ENCODE measurements at regions not wholly inside any gene's neighbourhood (a gene's known extent, or its start where the extent isn't known, plus 50 kb on each side); places are given as distances from the start of the nearest gene placed in this dataset.

DNA sequence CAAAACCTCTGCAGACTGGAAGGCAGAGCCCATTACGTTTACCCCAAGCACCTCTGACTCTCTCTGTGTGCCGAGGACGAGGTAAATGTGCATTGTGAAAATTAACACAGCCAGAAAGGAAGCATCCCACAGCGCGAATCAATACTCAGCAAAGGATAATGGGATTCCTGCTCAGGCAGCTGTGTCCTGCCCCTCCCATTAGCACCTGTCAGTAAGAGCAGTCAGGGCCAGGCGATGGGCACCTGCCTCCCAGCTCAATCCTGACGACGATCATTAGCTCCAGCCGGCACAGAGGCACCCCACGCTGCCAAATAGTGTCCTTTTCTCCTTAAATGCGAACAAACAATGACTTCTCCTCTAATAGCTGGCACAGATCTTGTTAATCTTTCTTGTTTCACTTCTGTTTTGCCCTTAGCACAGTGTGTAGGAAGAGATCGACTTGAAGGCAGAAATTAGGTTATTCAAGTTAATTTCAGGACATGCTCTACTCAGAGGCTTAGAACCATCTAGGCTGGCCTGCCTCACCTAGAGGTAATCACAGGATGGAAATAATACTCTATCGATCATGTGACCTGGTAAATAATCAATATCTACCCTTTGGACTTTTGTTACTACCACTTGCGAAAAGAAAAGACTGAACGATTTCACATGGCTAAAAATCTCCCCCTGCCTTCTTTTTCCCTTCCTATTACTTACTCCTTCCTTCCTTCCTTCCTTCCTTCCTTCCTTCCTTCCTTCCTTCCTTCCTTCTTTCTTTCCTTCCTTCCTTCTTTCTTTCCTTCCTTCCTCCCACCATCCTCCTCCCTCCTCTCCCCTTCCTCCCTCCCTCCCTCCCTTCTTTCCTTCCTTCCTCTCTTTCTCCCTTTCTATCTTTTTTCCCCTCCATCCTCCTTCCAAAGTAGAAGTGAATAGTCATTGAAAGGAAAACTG lies 487.9 kb upstream of the ID2 start:
- DNase-seq: no peak

DNA sequence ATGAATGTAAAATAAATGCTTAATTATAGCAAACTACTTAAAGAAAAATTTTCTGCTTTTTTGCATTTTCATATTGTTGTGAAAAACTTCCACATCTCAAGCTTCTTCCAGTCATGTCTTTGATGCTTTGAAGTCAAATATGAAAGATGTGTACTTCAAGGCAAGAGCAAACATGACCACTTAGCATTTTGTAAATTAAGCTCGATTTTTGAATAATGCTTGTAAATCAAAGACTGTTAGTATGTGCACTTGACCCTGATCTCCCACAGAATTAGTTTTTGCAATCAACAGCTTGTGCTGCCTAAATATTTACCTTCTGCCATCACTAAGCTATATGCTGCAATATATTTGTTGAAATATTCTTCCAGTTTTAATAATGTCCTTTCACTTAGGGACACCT lies 486.1 kb upstream of the ID2 start:
- no peak for DNase-seq

DNA sequence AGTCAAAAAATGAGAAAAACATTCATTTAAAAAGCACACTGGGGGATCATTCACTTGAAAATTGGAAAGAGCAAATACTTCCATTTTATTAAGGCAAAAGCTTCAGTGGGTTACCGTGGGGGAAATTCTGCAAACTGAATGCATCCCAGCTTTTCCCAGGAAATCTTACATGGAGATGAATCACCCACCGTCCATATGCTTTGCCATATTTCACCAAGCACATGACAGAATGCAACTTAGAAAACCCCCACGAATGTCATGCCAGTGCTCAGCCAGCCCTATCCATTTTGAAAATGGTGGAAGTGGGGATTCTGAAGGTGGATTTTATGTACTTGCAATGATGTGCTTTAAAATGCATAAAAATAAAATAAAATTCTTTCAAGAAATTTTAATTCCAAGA lies 485.5 kb upstream of the ID2 start:
- DNase-seq: no peak

DNA sequence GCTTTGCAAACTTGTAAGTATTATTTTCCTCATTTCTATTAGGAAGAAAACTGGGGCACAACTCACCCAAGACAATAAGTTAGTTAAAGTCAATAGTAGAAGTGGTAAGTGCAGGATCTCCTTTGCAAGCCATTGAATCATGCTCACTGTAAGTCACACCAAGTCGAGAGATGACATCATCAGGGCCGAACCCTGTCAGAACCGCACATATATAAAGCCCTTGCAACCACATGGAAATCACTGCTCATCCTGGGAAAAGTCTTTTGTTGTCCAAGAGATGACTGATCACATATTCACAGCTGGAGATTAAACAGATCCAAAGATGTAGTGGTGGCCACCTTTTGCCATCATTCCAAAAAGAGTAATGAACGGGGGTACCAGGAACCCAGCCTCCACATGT lies 484.8 kb upstream of the ID2 start:
- DNase-seq: no peak

DNA sequence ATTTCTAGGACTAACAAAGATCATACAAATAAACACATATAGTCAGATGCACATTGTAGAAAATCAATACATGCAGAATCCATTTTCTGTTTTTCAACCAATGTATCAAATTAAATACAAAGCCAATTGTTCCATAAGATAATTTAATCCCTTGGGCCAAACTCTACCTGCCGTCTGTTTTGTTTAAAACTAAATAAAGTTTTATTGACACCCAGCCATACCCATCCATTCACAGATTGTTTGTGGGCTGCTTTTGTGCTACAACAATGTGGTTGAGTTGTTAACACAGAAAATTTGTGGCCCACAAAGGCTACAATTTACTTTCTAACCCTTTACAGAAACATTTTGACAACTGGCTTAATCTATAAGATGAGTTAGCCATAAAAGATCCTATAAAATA lies 484.0 kb upstream of the ID2 start:
- no peak for DNase-seq

DNA sequence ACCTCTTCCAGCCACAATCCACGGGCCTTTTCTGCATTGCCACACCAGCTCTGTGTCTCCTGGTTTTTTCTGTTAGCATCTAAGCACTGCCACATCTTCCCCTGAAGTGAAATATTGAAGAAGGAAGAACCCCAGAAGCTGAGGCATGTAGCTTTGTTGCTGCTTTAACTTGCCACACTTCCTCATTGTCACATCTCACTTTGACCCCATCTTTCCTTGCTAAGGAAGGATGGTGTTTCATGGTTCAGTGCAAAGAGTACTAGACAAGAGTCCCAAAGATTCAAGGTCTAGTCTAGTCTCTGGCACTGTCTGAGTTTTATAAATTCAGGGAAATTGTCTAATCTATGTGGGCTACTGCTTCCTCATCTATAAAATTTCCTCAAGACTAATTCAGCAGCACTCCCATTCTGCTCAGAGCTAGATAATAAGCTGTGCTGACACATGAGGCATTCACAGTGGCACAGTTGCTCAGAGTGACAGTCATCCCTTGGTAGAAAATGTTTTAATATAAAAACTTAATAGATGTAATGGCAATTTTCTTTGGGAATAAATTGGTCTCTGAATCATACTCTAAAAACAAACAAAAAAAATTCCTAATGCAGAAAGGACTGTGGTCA lies 483.0 kb upstream of the ID2 start:
- DNase-seq: no peak

DNA sequence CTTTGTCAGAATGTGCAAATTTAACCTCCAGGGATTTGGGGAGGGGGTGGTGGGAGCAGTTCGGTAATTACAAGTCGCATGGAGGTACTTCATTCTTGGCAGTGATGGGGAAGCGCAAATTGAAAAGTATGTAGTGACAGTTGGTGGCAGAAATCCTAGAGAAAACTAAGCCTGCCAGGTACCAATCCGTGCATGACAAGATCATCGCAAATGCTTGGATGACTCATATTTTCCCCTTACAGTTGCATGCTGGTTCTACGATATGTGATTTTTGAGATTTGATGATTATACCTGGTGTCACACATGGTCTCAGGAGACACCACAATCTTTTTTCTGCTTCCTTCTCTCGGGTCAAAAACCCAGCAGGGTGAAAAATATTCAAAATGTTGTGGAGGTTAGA lies 479.7 kb upstream of the ID2 start:
- DNase-seq: no peak

DNA sequence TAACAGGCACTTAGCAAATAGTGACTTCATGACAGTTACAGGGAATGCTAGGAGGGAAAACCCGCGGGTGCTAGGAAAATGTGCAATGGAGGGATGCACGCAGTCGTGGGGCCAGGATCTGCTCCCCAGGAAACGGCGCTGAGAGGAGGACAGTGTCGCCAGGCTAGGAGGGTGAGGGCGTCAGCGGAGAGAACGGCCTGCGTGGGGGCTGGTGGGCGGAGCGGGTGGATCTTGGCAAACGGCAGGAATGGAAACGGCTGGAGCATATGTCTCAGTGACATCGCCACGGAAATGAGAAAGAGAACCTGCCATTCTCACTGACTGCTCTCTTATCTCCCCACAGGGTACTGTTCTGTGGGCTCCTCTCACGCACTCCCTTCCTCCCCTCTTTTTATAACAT lies 478.5 kb upstream of the ID2 start:
- DNase-seq: no peak

DNA sequence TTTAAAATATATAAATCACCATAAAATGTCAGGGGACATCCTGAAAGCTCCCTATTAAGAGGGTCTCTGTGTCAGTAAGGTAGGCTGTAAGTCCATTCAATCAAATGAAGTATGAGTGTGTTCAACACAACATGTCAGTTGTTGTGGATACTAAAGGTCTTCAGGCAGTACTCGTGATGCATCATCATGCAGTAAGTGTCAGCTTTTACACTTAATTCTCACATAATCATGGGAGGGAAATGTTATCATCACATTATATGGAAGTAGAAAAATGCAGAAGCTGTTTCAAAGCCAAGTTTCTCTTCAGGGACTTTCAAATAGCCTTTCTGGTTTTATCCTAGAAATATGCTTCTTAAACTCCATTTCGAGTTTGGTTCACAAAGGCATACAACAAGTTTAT lies 477.1 kb upstream of the ID2 start:
- DNase-seq: no peak

DNA sequence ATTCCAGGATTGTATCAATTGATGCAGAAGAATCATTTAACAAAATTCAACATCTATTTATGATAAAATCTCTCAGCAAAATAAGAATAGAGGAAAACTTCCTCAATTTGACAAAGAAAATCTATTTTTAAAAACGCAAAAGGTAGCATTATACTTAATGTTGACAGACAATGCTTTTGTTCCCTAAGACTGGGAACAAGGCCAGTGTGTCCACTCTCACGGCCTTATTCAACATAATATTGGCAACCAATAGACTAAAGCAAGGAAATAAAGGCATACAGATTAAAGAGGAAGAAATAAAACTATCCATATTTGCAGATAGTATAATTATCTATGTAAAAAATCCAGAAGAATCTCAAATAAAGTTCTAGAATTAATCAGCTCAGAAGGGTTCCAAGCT lies 472.4 kb upstream of the ID2 start:
- no peak for DNase-seq

DNA sequence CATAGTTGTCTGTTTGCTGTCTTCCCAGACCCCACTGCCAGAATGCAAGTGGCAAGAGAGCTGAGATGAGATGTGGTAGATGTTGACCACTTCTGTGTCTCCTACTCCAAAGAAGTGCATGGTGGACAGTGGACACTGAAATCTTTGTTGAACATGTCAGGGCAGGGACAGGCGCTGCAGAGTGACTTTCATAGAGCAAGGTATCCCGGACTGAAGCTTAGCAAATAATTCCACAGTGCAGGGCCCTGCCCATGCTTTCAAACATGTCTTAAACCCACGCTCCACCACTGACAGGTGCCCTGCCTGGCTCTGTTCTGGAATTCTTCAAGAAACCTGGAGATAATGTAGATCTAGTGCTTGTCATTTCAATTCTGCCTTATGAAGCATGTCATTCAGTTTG lies 470.5 kb upstream of the ID2 start:
- no peak for DNase-seq

DNA sequence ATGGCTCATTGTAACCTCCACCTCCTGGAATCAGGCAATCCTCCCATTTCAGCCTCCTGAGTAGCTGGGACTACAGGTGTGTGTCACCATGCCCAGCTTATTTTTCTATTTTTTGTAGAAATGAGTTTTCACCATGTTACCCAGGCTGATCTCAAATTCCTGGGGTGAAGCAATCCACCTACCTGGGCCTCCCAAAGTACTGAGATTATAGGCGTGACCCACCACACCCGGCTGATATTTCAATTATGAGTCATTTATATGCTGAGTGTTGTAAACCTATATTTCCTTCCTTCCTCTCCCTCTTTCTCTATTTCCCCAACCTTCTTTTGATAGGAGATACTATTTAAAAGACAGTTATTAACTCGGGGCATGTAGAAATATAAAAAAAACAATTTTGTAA lies 469.6 kb upstream of the ID2 start:
- no peak for DNase-seq

DNA sequence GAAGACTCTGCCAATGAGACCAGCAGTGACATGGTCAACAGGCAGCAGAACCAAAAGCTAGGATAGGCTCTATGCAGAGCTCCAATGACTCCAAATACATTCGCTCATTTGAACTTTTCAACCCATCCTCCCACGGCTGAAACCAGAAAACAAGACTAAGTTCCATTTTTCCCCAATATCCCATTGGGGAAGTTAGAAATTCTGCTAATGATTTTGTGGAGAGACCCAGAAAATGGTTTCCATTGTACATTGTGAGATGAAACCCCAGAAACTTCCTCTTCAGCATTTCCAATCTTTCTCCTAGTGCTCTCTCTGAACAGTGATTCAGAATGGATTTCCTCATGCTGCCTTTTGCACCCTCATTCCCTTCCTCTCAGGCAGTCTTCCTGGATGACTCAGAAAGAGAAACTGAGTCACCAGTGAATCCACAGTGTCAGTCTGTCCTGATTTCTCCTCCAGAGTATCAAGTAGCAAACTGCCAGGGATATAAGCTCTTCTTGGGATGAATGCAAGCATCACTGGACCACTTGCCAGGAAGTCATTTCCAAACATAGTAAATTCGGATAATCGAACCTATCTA lies 467.7 kb upstream of the ID2 start:
- no peak for DNase-seq

DNA sequence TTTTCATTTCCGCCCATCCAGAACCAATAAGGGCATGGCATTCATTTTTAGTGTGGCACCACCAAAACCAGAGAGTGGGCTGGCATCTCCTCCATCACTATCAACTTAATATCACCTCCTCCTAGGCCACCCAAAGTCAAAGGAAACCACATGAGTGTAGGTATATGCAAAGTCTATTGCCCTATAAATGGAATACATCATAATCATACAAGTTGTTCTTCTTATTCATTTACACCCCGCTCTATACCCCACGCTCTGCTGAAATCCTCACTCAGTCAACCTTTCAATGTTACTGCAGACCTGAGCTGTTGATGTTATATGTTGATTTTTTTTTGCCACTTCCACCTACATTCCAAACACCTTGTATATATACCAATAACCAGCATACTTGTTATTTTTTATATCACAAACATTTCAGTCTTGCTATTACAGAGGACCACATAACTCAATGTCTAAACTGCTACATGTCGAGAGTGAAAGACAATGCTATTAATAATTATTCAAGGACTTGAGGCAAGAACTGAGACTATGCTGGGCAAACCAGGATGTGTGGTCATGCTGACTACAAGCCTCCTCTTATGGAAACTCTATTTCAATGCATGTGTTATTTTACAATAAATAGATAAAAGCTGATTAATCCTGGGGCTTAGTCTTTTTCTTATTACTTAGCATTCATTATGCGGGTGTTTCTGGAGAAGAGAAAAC lies 466.5 kb upstream of the ID2 start:
- no peak for DNase-seq

DNA sequence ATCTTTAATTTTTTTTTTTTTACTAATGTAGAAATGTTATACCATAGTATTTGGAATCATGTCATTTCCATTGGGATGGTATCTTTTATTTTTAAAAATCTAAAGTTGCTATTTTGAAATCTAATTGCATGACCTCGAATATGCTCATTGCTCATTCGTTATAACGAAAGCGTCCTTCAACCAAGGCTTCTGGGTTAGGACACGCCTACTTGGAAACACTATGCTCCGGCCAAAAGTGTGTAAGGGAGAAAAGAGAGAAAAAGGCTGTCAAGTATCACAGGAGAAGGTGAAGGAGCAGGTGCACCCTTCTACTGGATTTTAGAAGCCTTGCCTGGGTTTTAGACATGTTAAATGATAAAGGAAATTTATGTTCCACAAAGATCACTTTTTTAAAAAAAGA lies 465.9 kb upstream of the ID2 start:
- no peak for DNase-seq

DNA sequence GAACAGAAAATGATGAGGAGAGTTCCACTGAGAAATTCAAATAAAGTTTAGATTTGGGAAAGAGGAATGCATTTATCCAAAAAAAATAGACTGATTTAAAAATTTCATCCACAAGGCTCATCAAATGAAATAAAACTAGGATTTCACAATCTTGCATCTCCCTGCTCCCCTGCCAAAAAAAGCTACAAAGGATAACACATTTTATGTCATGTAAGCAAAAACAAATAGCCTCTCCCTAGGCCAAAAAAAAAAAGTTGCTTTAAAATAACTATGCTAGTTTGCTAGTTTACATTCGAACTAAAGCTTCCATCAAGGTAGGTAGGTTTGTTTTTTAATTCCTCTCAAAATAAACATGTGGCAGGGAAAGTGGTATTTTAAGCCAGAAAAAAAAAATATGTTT lies 465.5 kb upstream of the ID2 start:
- DNase-seq: no peak

DNA sequence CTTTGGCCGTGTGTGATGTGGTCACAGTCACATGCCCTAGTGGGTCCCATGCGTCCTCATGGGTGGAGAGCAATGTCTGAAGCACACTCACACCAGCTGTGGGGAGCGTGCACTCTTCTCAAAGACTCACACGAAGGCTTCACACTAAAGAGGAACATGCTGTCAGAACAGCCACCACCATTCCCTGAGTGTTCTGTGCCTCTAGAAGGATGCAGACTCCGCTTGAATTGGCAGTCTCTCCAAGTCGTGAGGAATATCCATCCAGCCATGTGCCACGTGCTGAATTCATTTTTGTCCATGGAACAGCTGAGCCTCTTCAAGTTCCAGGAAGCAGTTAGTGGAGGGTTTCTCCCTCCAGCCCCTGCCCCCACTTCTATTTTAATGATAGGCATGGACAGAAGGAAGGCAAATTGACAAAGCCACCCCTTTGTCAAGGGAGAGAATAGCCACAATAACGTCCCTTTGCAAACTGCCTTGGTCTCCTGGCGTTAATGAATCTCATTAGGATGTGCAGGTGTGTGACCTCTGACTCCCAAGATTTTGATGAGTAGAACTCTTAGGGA lies 464.3 kb upstream of the ID2 start:
- no peak for DNase-seq

DNA sequence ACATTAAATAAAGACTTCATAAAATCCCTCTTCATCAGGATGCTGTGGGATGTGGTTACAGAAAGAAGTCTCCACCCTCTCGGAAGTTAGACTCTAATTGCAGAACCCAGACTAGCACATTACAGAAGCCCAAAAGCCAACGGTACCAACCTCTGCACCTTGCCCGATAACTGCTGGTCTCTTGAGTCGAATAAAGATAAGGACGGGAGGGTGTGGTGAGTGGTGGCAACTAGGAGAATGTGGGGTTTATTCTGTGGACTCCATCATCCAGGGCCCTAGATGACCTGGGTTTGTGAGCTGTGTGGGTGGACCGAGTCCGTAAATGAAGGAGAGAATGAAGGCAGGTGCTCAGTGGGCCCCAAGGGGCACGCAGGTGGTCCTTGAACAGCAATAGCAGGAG lies 462.8 kb upstream of the ID2 start:
- no peak for DNase-seq

DNA sequence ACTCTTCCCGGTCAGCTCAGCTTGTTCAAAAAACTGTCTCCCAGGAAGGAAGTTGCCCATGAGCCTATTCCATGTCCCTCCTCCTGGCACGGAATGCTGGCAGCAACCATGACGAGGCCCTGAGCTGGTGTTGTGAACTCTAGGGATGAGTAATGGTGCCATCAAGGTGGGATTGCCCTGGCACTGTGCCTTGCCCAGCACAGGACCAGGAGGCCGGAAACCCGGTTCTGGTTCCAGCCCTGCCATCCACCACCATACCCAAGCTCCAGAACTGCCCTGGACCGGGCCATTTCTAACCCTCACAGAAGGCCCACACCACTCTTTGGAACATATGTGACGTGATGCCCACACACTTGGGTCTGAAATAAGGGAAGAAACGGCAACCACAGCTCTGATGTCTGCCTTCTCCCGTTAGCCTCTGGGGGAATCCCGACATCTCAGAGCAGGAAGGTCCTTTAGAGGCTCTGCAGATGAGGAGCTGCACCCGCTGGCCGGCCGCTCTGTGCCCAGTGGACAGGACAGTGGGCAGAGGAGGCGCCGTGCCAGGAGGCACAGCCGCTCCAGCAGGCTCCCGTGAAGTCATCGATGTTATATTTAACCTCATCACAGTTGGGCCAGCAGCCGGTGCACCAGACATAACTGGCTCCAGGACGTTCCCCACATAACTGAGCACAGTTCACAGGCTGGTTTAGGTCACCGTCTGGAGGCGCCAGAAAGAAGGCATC lies 462.1 kb upstream of the ID2 start:
- no peak for DNase-seq

DNA sequence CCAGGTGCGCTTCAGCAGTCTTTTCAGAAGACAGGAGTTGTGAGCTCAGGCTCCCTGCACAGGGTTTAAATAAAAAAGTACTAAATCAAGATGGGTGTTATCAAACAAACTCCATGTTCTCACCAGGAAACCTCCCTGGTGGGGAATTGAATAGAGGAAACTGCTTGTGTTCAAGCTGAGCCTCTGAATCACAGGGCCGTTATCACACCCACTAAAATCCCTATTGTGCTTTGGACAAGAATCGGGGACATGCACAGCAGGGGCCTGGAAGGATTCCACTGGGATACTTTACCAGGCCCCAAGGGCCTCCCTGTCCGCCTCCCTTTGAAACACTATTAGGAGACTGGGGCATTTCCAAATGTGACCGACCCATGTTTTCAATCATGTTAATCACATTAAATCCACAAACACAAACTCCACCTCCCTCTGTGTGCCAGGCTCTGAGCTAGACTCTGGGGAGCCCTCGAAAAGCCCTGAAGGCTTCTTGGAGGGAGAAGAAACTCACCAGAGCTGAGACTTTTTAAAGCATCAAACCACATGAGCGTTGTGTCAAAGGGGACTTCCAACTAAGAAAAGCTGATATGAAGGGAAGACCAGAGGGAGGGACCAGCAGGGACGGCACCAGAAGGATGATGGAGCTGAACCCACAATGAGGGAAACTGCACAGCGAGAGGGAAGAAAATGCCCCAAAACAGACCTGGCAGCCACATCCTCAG lies 458.7 kb upstream of the ID2 start:
- no peak for DNase-seq

DNA sequence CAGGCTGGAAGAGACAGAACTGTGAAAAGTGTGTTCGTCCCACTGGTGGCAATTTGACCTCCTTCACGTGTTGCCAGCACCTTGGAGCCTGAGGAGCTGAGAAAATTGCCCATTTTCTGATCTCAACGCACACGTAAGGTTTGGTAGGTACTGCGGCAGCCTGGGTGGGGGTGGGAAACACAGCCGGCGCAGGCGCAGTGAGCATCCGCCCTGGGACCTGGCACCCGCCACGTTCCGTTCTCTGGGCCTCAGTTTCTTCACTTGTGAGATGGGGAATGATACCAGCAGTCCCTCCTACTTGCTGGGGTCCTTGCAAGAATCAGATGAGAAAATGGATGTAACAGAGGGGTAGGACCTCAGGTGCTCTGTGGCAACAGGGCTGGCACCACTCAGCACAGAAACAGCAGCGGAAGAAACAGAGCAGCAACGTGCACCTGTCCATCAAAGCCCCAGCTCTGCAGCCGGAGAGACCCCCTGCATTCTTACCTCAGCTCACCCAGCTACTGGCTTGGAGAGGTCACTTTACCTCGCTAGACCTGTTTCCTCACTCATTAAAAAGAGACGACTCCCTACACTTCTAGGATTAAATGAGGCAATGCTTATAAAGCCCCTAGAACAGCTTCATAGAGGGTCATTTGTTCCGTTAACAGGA lies 458.0 kb upstream of the ID2 start:
- DNase-seq: no peak
